Fibroblast of the aortic adventitia (primary cell): ENCODE measurements at regions not wholly inside any gene's neighbourhood (a gene's known extent, or its start where the extent isn't known, plus 50 kb on each side); places are given as distances from the start of the nearest gene placed in this dataset.
A peak's percentile ranks its signal among the peaks of the same experiment; 100 is the strongest.

Experiments used
- DNase-seq: peaks from one replicate; pipeline ENCODE4 v3.0.0-alpha.2; 2010; ENCODE audit warnings: low read depth
- H3K4me3 ChIP-seq: 2 replicates; pipeline ENCODE4 v1.5.1; 2011; ENCODE audit warnings: low read depth, mild to moderate bottlenecking, control low read depth, low read length, moderate library complexity
- CTCF ChIP-seq: IDR thresholded peaks from 2 replicates; pipeline ENCODE4 v1.5.1; 2011; ENCODE audit warnings: mild to moderate bottlenecking, low read length, control low read depth, inconsistent platforms; ENCODE audit not compliant: insufficient read depth

GRCh38 chr11:116278076-116278475 is 494.7 kb downstream of the BUD13 start:
- TF ChIP-seq CTCF = no peak
- DNase-seq = no peak
- no peak overlapping the region for H3K4me3 ChIP-seq

DNA sequence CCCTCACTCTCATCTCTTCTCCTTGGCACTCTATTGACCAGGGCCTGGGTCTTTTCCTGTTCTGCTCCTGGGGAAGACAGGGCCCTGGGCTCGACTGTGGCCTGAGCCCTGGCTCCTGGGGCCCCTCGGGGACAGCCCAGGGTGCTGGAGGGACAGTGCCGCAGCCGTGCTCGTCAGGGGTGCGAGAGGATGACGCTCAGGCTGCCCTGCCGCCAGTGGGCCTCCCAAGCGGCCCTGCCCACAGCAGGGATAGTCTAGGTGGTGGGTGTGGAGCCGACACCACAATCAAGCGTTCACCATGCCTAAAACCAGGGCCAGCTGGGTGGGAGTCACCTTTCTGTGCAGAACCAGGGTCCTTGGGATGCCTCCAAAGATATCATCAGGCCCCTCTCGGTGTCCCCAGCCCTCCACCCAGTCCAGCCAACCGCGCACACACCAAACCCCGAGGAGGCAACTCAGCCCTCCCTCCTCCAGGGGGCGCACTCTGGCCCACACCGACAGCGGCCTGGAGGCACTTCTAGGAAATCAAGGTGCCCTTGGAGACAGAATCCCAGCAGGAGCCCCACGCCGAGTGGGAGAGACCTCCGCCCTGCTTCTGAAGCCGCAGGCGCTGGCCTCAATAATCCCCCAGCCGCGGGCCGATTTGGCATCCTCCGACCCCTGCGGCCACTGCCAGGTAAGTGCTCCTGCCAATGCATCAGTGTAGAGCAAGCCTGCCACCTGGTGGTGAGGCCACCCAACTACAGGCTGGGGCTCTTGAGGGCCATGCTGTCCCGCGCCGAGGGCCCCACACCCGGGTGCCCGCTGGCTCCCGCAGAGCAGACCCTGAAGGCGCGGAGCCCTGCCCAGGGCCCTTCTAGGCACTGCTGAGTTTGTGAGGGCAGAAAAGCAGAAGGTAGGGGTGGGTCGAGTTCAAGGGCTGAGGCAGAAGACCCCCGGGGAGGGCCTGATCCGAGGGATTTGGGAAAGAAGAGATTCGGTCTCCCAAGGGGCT is 496.4 kb downstream of the BUD13 start:
- peak; percentile 49 for TF ChIP-seq CTCF
- peak; percentile 5 for DNase-seq
- no peak overlapping the region for H3K4me3 ChIP-seq

DNA sequence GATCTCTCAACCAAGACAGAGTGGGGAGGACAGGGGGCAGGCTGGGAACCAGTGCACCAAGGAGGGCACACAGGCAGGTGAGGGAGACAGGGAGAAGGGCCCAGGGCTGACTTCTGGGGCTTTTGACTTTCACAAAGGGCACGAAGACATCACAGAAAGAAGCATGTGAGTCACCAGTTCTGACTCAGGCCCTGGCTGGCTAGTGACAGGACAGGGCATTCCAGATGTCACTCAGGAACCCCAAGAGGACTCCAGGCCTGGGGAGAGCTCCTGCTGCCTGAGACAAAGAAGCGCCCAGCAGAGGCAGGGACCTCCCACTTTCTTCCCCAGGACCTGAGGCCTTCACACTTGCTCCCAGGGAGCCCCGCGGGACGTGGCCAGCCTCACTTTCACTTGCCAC is 497.2 kb downstream of the BUD13 start:
- DNase-seq = no peak
- TF ChIP-seq CTCF = no peak
- H3K4me3 ChIP-seq = no peak overlapping the region

DNA sequence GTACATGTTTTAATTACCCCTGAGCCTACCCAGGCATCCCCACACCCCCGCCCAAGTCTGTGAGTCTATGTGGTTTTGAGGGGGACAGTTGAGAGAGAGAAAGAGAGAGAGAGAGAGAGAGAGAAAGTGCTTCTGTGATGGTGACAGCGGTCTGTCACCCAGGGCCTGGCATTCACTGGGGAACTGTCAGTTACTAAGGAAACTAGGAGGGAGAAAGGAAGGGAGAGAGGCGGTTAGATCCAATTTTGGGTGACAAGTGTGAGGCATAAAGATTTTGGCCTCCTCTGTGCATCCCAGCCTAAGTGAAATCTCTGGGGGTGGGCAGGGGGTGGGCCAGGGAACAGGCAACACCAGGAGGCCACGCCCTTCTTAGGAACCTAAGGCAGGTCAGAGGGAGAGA is 498.3 kb downstream of the BUD13 start:
- no peak for DNase-seq

GRCh38 chr11:116272181-116272789 is 500.5 kb downstream of the BUD13 start:
- DNase-seq = no peak
- TF ChIP-seq CTCF = no peak
- H3K4me3 ChIP-seq = no peak overlapping the region

More for the DNA sequence above, 498.3 kb downstream of the BUD13 start:
- H3K4me3 ChIP-seq = no peak overlapping the region
- no peak for TF ChIP-seq CTCF

DNA sequence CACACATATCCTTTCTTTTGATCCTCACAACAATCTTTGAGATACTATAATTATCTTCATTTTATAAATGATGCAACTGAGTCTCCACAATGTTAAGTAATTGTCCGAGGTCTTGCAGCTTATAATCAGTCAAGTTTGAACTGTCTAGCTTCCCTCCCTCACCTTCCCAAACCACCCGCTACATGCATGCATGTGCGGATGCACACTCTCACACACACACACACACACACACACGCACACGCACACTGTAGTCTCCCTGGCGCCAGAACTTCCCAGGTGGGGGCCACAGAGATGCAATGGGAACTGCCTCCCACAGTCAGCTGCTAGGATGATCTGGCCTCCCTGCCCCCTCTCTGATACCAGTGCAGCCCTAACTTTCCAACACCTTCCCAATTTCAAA is 501.3 kb downstream of the BUD13 start:
- no peak for DNase-seq
- TF ChIP-seq CTCF = no peak
- H3K4me3 ChIP-seq = no peak overlapping the region
